B cell (primary cell): ENCODE measurements at regions not wholly inside any gene's neighbourhood (a gene's known extent, or its start where the extent isn't known, plus 50 kb on each side); places are given as distances from the start of the nearest gene placed in this dataset.

Experiments used
- CTCF ChIP-seq: fragments of 200-600 bp; IDR thresholded peaks from one replicate; pipeline ENCODE4 v1.8.0; 2022; ENCODE audit warnings: antibody characterized with exemption, mild to moderate bottlenecking
- EZH2 ChIP-seq: IDR thresholded peaks from 2 replicates; pipeline ENCODE4 v1.6.1; 2012; ENCODE audit warnings: borderline replicate concordance, low read depth, mild to moderate bottlenecking, moderate library complexity, low read length; ENCODE audit not compliant: insufficient read depth, poor library complexity, severe bottlenecking

DNA sequence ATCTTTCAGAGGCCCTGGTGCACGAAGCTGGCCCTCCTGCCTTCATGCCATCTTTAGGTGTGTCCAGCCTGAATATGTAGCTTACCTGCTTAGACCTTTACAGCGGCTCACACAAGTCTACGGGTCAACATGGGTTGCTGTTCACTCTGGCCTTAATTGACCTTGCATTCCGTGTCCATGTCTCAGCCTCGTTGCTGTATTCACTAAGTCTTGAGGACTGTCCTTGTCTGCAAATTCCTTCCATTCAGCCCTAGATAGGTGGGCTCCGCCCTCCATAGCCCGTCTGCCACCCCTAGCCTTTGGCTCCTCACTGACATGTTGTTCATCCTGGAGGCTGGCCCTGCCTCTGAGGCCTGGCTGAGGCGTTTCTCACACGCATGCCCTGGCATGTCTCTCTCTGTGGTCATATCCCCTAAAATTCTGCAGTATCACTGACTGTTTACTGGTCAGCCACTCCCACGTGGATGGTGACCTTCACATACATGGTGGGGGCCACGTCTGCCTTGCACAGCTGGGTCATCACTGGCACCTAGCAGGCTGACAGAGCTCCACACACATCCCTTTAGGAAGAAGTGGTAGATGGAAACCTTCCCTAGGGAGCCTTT is 394.1 kb upstream of the MKI67 start:
- TF ChIP-seq CTCF, result no peak
- TF ChIP-seq EZH2, result no peak
